ENCODE measurements at regions not wholly inside any gene's neighbourhood (a gene's known extent, or its start where the extent isn't known, plus 50 kb on each side); places are given as distances from the start of the nearest gene placed in this dataset.

DNA sequence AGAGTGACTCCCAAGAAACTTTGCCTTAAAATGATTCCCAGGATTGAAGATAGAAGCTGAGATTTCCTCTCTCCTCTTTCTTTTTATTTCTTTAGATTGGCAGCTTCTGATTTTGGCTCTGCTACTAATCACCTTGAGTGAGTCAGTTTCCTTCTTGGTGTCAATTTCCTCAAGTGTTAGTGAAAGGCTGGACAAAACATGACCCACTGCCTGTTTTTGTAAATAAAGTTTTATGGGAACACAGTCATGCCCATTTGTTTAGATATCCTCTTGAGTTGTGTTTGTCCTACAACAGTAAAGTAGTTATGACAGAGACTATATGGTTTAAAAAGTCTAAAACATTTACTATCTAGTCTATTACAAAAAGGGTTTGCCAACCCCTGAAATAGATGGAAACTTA is 227.2 kb upstream of the TBX3 start:
- no peak overlapping the region for H3K4me3 Mint-ChIP-seq
- H3K36me3 Mint-ChIP-seq = peaks cover 3% of the 10 kb centered on the region

GRCh38 chr12:114904254-114905003 is 220.5 kb upstream of the TBX3 start:
- no peak for DNase-seq (ENCODE audit: low spot score in 2 of 2, unreplicated experiment in 2 of 2)
- TF ChIP-seq, protein P1, sequence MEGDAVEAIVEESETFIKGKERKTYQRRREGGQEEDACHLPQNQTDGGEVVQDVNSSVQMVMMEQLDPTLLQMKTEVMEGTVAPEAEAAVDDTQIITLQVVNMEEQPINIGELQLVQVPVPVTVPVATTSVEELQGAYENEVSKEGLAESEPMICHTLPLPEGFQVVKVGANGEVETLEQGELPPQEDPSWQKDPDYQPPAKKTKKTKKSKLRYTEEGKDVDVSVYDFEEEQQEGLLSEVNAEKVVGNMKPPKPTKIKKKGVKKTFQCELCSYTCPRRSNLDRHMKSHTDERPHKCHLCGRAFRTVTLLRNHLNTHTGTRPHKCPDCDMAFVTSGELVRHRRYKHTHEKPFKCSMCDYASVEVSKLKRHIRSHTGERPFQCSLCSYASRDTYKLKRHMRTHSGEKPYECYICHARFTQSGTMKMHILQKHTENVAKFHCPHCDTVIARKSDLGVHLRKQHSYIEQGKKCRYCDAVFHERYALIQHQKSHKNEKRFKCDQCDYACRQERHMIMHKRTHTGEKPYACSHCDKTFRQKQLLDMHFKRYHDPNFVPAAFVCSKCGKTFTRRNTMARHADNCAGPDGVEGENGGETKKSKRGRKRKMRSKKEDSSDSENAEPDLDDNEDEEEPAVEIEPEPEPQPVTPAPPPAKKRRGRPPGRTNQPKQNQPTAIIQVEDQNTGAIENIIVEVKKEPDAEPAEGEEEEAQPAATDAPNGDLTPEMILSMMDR (IDR thresholded peaks at IDR 0.05; ENCODE audit: unreplicated experiment) = no peak
- peaks cover 38% of the 10 kb centered on the region for H3K4me1 Mint-ChIP-seq

More for the DNA sequence above, 227.2 kb upstream of the TBX3 start:
- DNase-seq (ENCODE audit: low spot score in 2 of 2, unreplicated experiment in 2 of 2) = no peak
- TF ChIP-seq, protein P1 (IDR thresholded peaks at IDR 0.05; ENCODE audit: unreplicated experiment) = no peak
- Mint-ChIP-seq H3K27ac (peak overlapping the region; percentile 51), H3K9me3 (peaks cover 8% of the 10 kb centered on the region), H3K4me1 (peaks cover 62% of the 10 kb centered on the region), H3K27me3 (ENCODE audit: low read depth) (no peaks in the 10 kb centered on the region)

DNA sequence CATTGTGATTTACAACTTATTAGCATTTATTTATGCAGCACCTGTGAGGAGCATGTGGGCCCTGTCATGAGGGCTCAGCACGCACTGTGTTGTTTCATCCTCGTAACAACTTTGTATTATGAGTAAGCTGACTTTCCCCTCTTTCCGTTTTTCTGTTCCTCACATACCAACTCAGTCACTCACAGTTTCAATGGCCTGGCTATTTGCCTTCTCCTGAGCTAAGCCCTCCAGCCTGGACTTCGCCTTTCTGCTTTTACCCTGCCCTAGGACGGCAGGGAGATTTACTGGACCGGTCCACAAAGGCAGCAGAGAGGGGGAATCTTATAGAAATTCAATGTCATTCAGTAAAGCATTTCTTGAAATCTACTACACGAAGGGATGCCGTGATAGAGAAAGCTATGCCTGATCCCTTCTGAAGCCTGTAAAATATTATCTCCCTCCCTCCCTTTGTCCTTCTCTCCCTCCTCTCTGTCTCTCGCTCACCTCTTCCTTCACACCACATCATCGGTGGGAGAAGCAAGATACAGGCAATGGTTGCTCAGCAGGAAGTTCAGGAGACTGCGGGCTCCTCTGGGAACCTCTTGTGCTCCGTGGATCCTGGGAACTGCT is 219.2 kb upstream of the TBX3 start:
- Mint-ChIP-seq H3K27ac (no peak overlapping the region), H3K4me1 (peaks cover 37% of the 10 kb centered on the region), H3K27me3 (ENCODE audit: low read depth) (no peaks in the 10 kb centered on the region), H3K9me3 (no peaks in the 10 kb centered on the region), H3K4me3 (no peak overlapping the region), H3K36me3 (no peaks in the 10 kb centered on the region)
- TF ChIP-seq, protein P1 (IDR thresholded peaks at IDR 0.05; ENCODE audit: unreplicated experiment) = no peak
- DNase-seq (ENCODE audit: low spot score in 2 of 2, unreplicated experiment in 2 of 2) = no peak

More at GRCh38 chr12:114904254-114905003, 220.5 kb upstream of the TBX3 start:
- no peak overlapping the region for H3K27ac Mint-ChIP-seq
- no peak overlapping the region for H3K4me3 Mint-ChIP-seq
- H3K36me3 Mint-ChIP-seq = no peaks in the 10 kb centered on the region
- no peaks in the 10 kb centered on the region for H3K9me3 Mint-ChIP-seq
- H3K27me3 Mint-ChIP-seq (ENCODE audit: low read depth) = no peaks in the 10 kb centered on the region

GRCh38 chr12:114902665-114903064 is 218.7 kb upstream of the TBX3 start:
- no peak overlapping the region for H3K4me3 Mint-ChIP-seq

GRCh38 chr12:114901316-114901715 is 217.3 kb upstream of the TBX3 start:
- no peak for DNase-seq (ENCODE audit: low spot score in 2 of 2, unreplicated experiment in 2 of 2)
- TF ChIP-seq, protein P1 (IDR thresholded peaks at IDR 0.05; ENCODE audit: unreplicated experiment) = no peak
- Mint-ChIP-seq H3K9me3 (no peaks in the 10 kb centered on the region), H3K27me3 (ENCODE audit: low read depth) (no peaks in the 10 kb centered on the region), H3K36me3 (no peaks in the 10 kb centered on the region), H3K27ac (peak overlapping the region; percentile 78), H3K4me3 (peak overlapping the region; percentile 4), H3K4me1 (peaks cover 46% of the 10 kb centered on the region)

More at GRCh38 chr12:114902665-114903064, 218.7 kb upstream of the TBX3 start:
- H3K27me3 Mint-ChIP-seq (ENCODE audit: low read depth) = no peaks in the 10 kb centered on the region
- H3K36me3 Mint-ChIP-seq = no peaks in the 10 kb centered on the region
- TF ChIP-seq, protein P1 (IDR thresholded peaks at IDR 0.05; ENCODE audit: unreplicated experiment) = no peak
- DNase-seq (ENCODE audit: low spot score in 2 of 2, unreplicated experiment in 2 of 2) = no peak
- no peaks in the 10 kb centered on the region for H3K9me3 Mint-ChIP-seq
- H3K4me1 Mint-ChIP-seq = peaks cover 37% of the 10 kb centered on the region
- no peak overlapping the region for H3K27ac Mint-ChIP-seq
